A673 (cell line): ENCODE measurements at regions not wholly inside any gene's neighbourhood (a gene's known extent, or its start where the extent isn't known, plus 50 kb on each side); places are given as distances from the start of the nearest gene placed in this dataset.

Source experiments
- BruUV-seq: library from RNA; stranded (reverse); fragments of 400-500 nt; replicated peaks from 2 replicates; lab custom pipeline; 2021; lab: Mats Ljungman, UMichigan
- CTCF ChIA-PET: fragments of 300-600 bp; sonication (Branson Sonifier 250); formaldehyde crosslinking; loops from one replicate; lab custom pipeline; 2022; ENCODE audit warnings: antibody characterized with exemption; lab: Charles Lee
- POLR2A ChIA-PET: fragments of 300-600 bp; sonication (Branson Sonifier 250); formaldehyde crosslinking; loops from one replicate; lab custom pipeline; 2022; ENCODE audit warnings: antibody characterized with exemption; ENCODE audit not compliant: low non-redundant PET; lab: Charles Lee
- DNase-seq: peaks from one replicate; pipeline ENCODE4 v3.0.0-alpha.2; 2015; ENCODE audit warnings: low spot score
- H3K27ac ChIP-seq: fragments of 200-600 bp; sonication (generic); 2 replicates; pipeline ENCODE4 v1.5.1; 2016; ENCODE audit warnings: mixed run types, low read depth, mild to moderate bottlenecking, mixed read lengths, antibody characterized with exemption, low read length; ENCODE audit not compliant: poor library complexity, severe bottlenecking
- H3K27me3 ChIP-seq: fragments of 200-600 bp; sonication (generic); replicated peaks from 2 replicates; pipeline ENCODE4 v1.6.1; 2017; ENCODE audit warnings: mixed run types, low read depth, mild to moderate bottlenecking, mixed read lengths, antibody characterized with exemption, low read length; ENCODE audit not compliant: insufficient read depth, poor library complexity
- H3K36me3 ChIP-seq: fragments of 200-600 bp; sonication (generic); 2 replicates; pipeline ENCODE4 v1.6.1; 2016; ENCODE audit warnings: mixed run types, mild to moderate bottlenecking, mixed read lengths, antibody characterized with exemption, low read length; ENCODE audit not compliant: insufficient read depth, poor library complexity, severe bottlenecking
- H3K4me1 ChIP-seq: fragments of 200-600 bp; sonication (generic); 2 replicates; pipeline ENCODE4 v1.6.1; 2017; ENCODE audit warnings: mixed run types, mild to moderate bottlenecking, mixed read lengths, antibody characterized with exemption, low read length; ENCODE audit not compliant: insufficient read depth, poor library complexity, severe bottlenecking
- H3K4me3 ChIP-seq: fragments of 200-600 bp; sonication (generic); 2 replicates; pipeline ENCODE4 v1.5.1; 2016; ENCODE audit warnings: low read depth, mixed run types, mild to moderate bottlenecking, mixed read lengths, low read length; ENCODE audit not compliant: poor library complexity, severe bottlenecking
- H3K9me3 ChIP-seq: fragments of 200-600 bp; sonication (generic); 2 replicates; pipeline ENCODE4 v1.6.1; 2016; ENCODE audit warnings: mixed run types, low read depth, mild to moderate bottlenecking, mixed read lengths, antibody characterized with exemption, low read length; ENCODE audit not compliant: poor library complexity, severe bottlenecking
- CTCF ChIP-seq: fragments of 300-800, 200-600 bp; sonication (generic); conservative IDR thresholded peaks from 2 replicates; pipeline ENCODE4 v1.5.1; 2017; ENCODE audit warnings: low read depth, mild to moderate bottlenecking, antibody characterized with exemption, low read length, moderate library complexity, mixed read lengths
- EZH2 ChIP-seq: fragments of 200-600 bp; sonication (generic); IDR thresholded peaks from 2 replicates; pipeline ENCODE4 v1.6.1; 2017; ENCODE audit warnings: borderline replicate concordance, low read depth, mild to moderate bottlenecking, mixed read lengths, antibody characterized with exemption, low read length; ENCODE audit not compliant: poor library complexity, severe bottlenecking
- intact Hi-C: fragments of 100-400 bp; cut with micrococcal nuclease; formaldehyde crosslinking; loops from one replicate; pipeline ENCODE4 v1.10.0; 2022; ENCODE audit not compliant: unreplicated experiment

GRCh38 chr1:73327180-73327793, 870.7 kb downstream of the LRRIQ3 start:
- ChIA-PET CTCF (no interaction called here), POLR2A (no interaction called here)
- no peak for DNase-seq
- Histone ChIP-seq H3K27ac (no peak overlapping the region), H3K27me3 (no peaks in the 10 kb centered on the region), H3K4me1 (no peaks in the 10 kb centered on the region), H3K9me3 (peaks cover 19% of the 10 kb centered on the region), H3K4me3 (no peak overlapping the region), H3K36me3 (no peaks in the 10 kb centered on the region)
- intact Hi-C loops, result no loop called here
- no peak for TF ChIP-seq CTCF
- TF ChIP-seq EZH2, result no peak
- no TSS peak for BruUV-seq

- intact Hi-C loops, result no loop called here
- CTCF ChIA-PET, result no interaction called here
- DNase-seq, result no peak
- H3K9me3 ChIP-seq, result peaks cover 13% of the 10 kb centered on the region
- no peak overlapping the region for H3K27ac ChIP-seq
- TF ChIP-seq EZH2 (no peak), CTCF (no peak)
- no peaks in the 10 kb centered on the region for H3K27me3 ChIP-seq
- POLR2A ChIA-PET, result no interaction called here
- H3K36me3 ChIP-seq, result no peaks in the 10 kb centered on the region
- H3K4me1 ChIP-seq, result no peaks in the 10 kb centered on the region
- BruUV-seq, result no TSS peak
- no peak overlapping the region for H3K4me3 ChIP-seq
Observed at GRCh38 chr1:73326663-73327062, 871.3 kb downstream of the LRRIQ3 start.

GRCh38 chr1:73310797-73311381, 887.1 kb downstream of the LRRIQ3 start:
- no peak for DNase-seq
- intact Hi-C loops, result no loop called here
- no peaks in the 10 kb centered on the region for H3K36me3 ChIP-seq
- H3K9me3 ChIP-seq, result no peaks in the 10 kb centered on the region
- ChIA-PET POLR2A (no interaction called here), CTCF (no interaction called here)
- no peaks in the 10 kb centered on the region for H3K27me3 ChIP-seq
- H3K4me3 ChIP-seq, result no peak overlapping the region
- H3K27ac ChIP-seq, result no peak overlapping the region
- no peaks in the 10 kb centered on the region for H3K4me1 ChIP-seq
- BruUV-seq, result no TSS peak
- TF ChIP-seq CTCF, result no peak
- no peak for TF ChIP-seq EZH2
